ENCODE measurements at regions not wholly inside any gene's neighbourhood (a gene's known extent, or its start where the extent isn't known, plus 50 kb on each side); places are given as distances from the start of the nearest gene placed in this dataset.

DNA sequence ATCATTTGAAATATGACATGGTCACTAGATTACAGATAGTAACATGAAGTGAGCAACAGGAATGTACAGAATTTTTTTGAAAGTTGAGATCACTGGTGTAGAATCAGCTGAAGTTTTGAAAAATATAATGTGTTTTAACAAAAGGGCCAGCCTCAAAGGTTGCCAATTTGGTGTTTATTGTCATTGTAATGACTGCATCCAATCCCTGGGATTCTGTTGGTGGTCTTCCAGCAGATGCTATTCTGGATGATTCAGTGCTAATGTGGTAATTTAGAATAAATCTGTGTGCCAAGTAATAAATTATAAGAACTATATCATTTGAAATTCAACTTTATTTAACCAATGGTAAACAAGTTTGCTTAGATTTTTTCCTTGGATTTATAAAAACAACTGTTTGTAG lies 436.4 kb upstream of the PKN2 start:
- no peaks in the 10 kb centered on the region for H3K27me3 ChIP-seq (ENCODE audit: control insufficient read depth in 1 of 2, insufficient read depth in 2 of 2, low read length in 1 of 2)
- H3K36me3 ChIP-seq (ENCODE audit: control insufficient read depth in 1 of 2, insufficient read depth in 2 of 2, low read length in 1 of 2): no peaks in the 10 kb centered on the region
- no peaks in the 10 kb centered on the region for H3K4me1 ChIP-seq (ENCODE audit: control insufficient read depth in 1 of 2, insufficient read depth in 2 of 2, low read length in 2 of 2)
- DNase-seq: no peak
- intact Hi-C loops (cut with DNase I): no loop called here
- no peak overlapping the region for H3K4me3 ChIP-seq (ENCODE audit: low read length in 2 of 2)
- H3K9me3 ChIP-seq (ENCODE audit: control insufficient read depth, low read length): no peaks in the 10 kb centered on the region
- ATAC-seq (ENCODE audit: low FRiP score): no peak
- H3K27ac ChIP-seq (ENCODE audit: low read depth in 1 of 2, low read length in 2 of 2): no peak overlapping the region

DNA sequence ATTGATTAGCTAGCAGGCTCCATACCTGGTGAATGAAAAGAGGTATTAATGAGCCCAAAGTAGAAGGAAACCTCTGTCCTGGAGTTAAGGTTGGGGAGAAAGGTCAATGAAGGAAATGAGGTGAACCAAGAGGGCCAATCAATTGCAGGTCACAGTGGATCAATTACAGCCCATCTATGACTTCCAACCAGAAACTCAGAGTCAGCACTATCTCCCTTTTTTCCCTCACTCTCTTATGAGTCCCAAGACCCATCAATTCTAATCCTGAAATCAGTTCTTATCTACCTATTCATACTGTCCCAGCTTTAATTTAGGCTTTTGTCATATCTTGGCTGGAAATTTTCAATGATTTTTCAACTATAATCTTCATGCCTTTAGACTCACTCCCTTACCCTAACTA lies 433.2 kb upstream of the PKN2 start:
- Histone ChIP-seq H3K4me1 (ENCODE audit: control insufficient read depth in 1 of 2, insufficient read depth in 2 of 2, low read length in 2 of 2) (no peaks in the 10 kb centered on the region), H3K36me3 (ENCODE audit: control insufficient read depth in 1 of 2, insufficient read depth in 2 of 2, low read length in 1 of 2) (no peaks in the 10 kb centered on the region), H3K27ac (ENCODE audit: low read depth in 1 of 2, low read length in 2 of 2) (no peak overlapping the region), H3K4me3 (ENCODE audit: low read length in 2 of 2) (no peak overlapping the region), H3K27me3 (ENCODE audit: control insufficient read depth in 1 of 2, insufficient read depth in 2 of 2, low read length in 1 of 2) (no peaks in the 10 kb centered on the region), H3K9me3 (ENCODE audit: control insufficient read depth, low read length) (no peaks in the 10 kb centered on the region)
- ATAC-seq (ENCODE audit: low FRiP score) (no peak), DNase-seq (no peak)
- intact Hi-C loops (cut with DNase I): no loop called here

DNA sequence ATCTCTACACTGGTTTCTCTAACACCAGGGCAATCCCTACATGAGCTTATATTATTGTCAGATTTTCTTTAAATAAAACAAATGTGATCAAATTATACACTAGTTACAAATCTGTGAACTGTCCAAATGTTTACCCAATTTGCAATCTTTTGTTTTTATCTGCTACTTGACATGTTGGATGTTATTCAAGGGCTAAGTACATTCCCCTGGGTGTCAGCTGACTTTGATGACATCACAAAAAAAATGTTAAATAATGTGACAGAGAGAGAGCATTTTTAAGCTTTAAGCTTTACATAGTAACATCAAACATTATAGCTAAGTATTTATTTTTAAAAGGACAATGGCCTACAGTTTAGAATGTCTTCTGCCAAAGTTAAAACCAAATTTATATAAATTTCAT lies 431.3 kb upstream of the PKN2 start:
- Histone ChIP-seq H3K9me3 (ENCODE audit: control insufficient read depth, low read length) (no peaks in the 10 kb centered on the region), H3K27me3 (ENCODE audit: control insufficient read depth in 1 of 2, insufficient read depth in 2 of 2, low read length in 1 of 2) (no peaks in the 10 kb centered on the region), H3K4me1 (ENCODE audit: control insufficient read depth in 1 of 2, insufficient read depth in 2 of 2, low read length in 2 of 2) (no peaks in the 10 kb centered on the region), H3K4me3 (ENCODE audit: low read length in 2 of 2) (no peak overlapping the region), H3K27ac (ENCODE audit: low read depth in 1 of 2, low read length in 2 of 2) (no peak overlapping the region), H3K36me3 (ENCODE audit: control insufficient read depth in 1 of 2, insufficient read depth in 2 of 2, low read length in 1 of 2) (no peaks in the 10 kb centered on the region)
- DNase-seq (no peak), ATAC-seq (ENCODE audit: low FRiP score) (no peak)
- intact Hi-C loops (cut with DNase I): no loop called here

DNA sequence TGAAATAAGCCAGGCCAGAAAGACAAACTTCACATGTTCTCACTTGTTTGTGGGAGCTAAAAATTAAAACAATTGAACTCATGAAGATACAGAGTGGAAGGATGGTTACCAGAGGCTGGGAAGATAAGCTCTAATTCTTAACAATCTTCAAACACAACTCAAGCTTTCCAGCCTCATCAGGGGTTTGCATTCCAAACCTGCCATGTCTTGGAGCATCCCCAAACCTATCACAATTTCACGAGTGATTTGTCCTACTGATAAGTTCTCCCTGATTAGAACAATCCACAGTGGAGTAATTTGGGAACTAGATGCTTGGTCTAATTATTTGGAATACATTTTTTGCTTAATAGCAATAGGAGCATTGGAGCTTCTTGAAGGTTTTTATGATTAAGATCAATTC lies 418.5 kb upstream of the PKN2 start:
- no peak for DNase-seq
- no peaks in the 10 kb centered on the region for H3K36me3 ChIP-seq (ENCODE audit: control insufficient read depth in 1 of 2, insufficient read depth in 2 of 2, low read length in 1 of 2)
- H3K9me3 ChIP-seq (ENCODE audit: control insufficient read depth, low read length): no peaks in the 10 kb centered on the region
- ATAC-seq (ENCODE audit: low FRiP score): no peak
- H3K4me1 ChIP-seq (ENCODE audit: control insufficient read depth in 1 of 2, insufficient read depth in 2 of 2, low read length in 2 of 2): no peaks in the 10 kb centered on the region
- WGBS, 2 donors: 42 to 45% methylated on average over 1 of the region's 1 CpG
- no peak overlapping the region for H3K27ac ChIP-seq (ENCODE audit: low read depth in 1 of 2, low read length in 2 of 2)
- no peak overlapping the region for H3K4me3 ChIP-seq (ENCODE audit: low read length in 2 of 2)
- no peaks in the 10 kb centered on the region for H3K27me3 ChIP-seq (ENCODE audit: control insufficient read depth in 1 of 2, insufficient read depth in 2 of 2, low read length in 1 of 2)
- intact Hi-C loops (cut with DNase I): no loop called here

DNA sequence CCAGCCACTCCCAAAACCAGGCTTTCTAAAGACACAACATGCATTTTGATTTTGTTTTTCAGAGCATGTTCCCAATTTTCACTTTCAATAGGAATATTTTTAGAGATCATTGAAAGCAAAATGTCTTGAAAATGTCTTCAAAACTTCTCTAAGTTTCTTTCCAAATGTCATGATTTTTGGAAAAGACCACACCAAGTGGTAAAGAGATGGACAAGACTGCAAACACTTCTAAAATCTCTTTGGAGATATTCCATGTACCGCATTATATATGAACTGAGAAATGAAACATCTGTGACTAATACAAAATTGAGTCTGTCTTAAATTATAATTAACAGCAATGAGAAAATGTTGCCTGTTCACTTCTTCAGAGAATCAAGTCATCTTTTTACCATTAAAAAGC lies 418.0 kb upstream of the PKN2 start:
- no peaks in the 10 kb centered on the region for H3K27me3 ChIP-seq (ENCODE audit: control insufficient read depth in 1 of 2, insufficient read depth in 2 of 2, low read length in 1 of 2)
- H3K36me3 ChIP-seq (ENCODE audit: control insufficient read depth in 1 of 2, insufficient read depth in 2 of 2, low read length in 1 of 2): no peaks in the 10 kb centered on the region
- 95 to 100% methylated on average over 1 of the region's 1 CpG for WGBS, 2 donors
- H3K4me3 ChIP-seq (ENCODE audit: low read length in 2 of 2): no peak overlapping the region
- intact Hi-C loops (cut with DNase I): no loop called here
- H3K4me1 ChIP-seq (ENCODE audit: control insufficient read depth in 1 of 2, insufficient read depth in 2 of 2, low read length in 2 of 2): no peaks in the 10 kb centered on the region
- no peaks in the 10 kb centered on the region for H3K9me3 ChIP-seq (ENCODE audit: control insufficient read depth, low read length)
- no peak overlapping the region for H3K27ac ChIP-seq (ENCODE audit: low read depth in 1 of 2, low read length in 2 of 2)
- no peak for DNase-seq
- no peak for ATAC-seq (ENCODE audit: low FRiP score)

DNA sequence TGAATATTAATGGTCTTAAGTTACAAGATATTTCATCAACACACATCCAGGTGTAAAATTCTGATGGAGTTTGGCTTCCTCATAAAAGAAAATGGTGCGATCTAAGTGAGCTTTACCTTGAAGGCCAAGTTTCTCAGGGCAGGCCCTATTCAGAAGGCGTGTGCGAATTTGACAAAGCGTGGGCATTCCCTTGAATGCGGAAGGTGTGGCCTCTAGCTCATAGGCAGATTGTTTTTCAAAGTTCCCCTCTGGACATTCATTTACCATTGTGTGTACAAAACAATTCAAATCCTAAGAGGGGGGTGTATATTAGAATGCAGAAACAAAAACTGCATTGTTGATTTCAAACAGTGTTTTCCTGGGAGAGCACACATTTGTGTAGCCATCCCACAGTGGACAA lies 411.9 kb upstream of the PKN2 start:
- no peaks in the 10 kb centered on the region for H3K4me1 ChIP-seq (ENCODE audit: control insufficient read depth in 1 of 2, insufficient read depth in 2 of 2, low read length in 2 of 2)
- intact Hi-C loops (cut with DNase I): no loop called here
- DNase-seq: no peak
- H3K27me3 ChIP-seq (ENCODE audit: control insufficient read depth in 1 of 2, insufficient read depth in 2 of 2, low read length in 1 of 2): peaks cover 0 to 2% of the 10 kb centered on the region in 2 donors
- no peaks in the 10 kb centered on the region for H3K36me3 ChIP-seq (ENCODE audit: control insufficient read depth in 1 of 2, insufficient read depth in 2 of 2, low read length in 1 of 2)
- WGBS, 2 donors: 97% methylated on average over 5 of the region's 5 CpGs
- no peaks in the 10 kb centered on the region for H3K9me3 ChIP-seq (ENCODE audit: control insufficient read depth, low read length)
- no peak overlapping the region for H3K27ac ChIP-seq (ENCODE audit: low read depth in 1 of 2, low read length in 2 of 2)
- no peak overlapping the region for H3K4me3 ChIP-seq (ENCODE audit: low read length in 2 of 2)
- no peak for ATAC-seq (ENCODE audit: low FRiP score)

DNA sequence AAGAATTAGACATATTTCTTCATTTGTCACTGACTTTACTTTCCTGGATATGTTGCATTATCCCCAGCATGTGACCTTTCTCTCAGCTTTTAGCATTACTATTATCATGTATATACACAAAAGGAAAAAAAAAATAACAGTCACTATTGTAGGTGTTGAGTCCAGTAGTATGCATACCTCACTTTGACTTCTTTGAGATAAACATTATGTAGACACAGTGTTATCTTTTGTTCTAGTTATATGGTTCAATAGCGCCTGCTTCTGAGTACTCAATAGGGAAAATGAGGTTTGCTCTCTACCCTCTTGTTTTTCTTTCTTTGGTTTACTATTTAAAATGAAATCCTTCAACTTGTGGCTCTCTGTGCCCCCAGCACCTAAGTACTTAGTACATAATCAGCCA lies 409.6 kb upstream of the PKN2 start:
- 81 to 96% methylated on average over 1 of the region's 1 CpG for WGBS, 2 donors
- peaks cover 0 to 2% of the 10 kb centered on the region in 2 donors for H3K27me3 ChIP-seq (ENCODE audit: control insufficient read depth in 1 of 2, insufficient read depth in 2 of 2, low read length in 1 of 2)
- no peaks in the 10 kb centered on the region for H3K36me3 ChIP-seq (ENCODE audit: control insufficient read depth in 1 of 2, insufficient read depth in 2 of 2, low read length in 1 of 2)
- intact Hi-C loops (cut with DNase I): no loop called here
- H3K4me1 ChIP-seq (ENCODE audit: control insufficient read depth in 1 of 2, insufficient read depth in 2 of 2, low read length in 2 of 2): no peaks in the 10 kb centered on the region
- ATAC-seq (ENCODE audit: low FRiP score) (no peak), DNase-seq (no peak)
- no peak overlapping the region for H3K4me3 ChIP-seq (ENCODE audit: low read length in 2 of 2)
- no peak overlapping the region for H3K27ac ChIP-seq (ENCODE audit: low read depth in 1 of 2, low read length in 2 of 2)
- H3K9me3 ChIP-seq (ENCODE audit: control insufficient read depth, low read length): no peaks in the 10 kb centered on the region

DNA sequence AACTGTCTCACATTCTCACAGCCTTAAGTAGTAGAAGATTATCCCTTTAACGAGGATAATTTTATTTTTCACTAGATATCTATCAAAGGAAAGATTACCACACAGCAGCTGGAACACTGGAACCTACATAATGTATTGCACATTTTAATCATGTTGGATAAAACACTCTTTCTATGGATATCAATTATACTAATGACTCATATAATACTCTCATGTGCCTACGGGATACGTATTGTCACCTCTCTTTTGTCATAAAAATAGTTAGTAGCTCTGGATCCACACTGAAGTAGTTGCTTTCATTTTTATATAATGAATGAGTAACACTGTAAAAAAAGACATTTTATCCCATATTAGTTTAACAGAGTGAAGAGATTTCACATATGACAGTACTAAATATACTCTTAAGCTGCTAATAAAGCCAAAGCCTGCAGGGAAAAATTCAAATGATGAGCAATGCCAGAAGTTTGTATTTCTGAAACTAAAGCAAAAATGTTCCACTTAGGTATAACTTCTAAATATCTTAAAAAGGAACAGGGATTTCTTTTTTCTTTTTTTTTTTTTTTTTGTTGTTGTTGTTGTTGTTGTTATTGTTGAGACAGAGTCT lies 408.7 kb upstream of the PKN2 start:
- ATAC-seq (ENCODE audit: low FRiP score): no peak
- no peaks in the 10 kb centered on the region for H3K4me1 ChIP-seq (ENCODE audit: control insufficient read depth in 1 of 2, insufficient read depth in 2 of 2, low read length in 2 of 2)
- intact Hi-C loops (cut with DNase I): no loop called here
- H3K4me3 ChIP-seq (ENCODE audit: low read length in 2 of 2): no peak overlapping the region
- H3K36me3 ChIP-seq (ENCODE audit: control insufficient read depth in 1 of 2, insufficient read depth in 2 of 2, low read length in 1 of 2): no peaks in the 10 kb centered on the region
- 94 to 95% methylated on average over 3 of the region's 3 CpGs for WGBS, 2 donors
- H3K9me3 ChIP-seq (ENCODE audit: control insufficient read depth, low read length): no peaks in the 10 kb centered on the region
- peaks cover 0 to 2% of the 10 kb centered on the region in 2 donors for H3K27me3 ChIP-seq (ENCODE audit: control insufficient read depth in 1 of 2, insufficient read depth in 2 of 2, low read length in 1 of 2)
- DNase-seq: no peak
- H3K27ac ChIP-seq (ENCODE audit: low read depth in 1 of 2, low read length in 2 of 2): no peak overlapping the region

DNA sequence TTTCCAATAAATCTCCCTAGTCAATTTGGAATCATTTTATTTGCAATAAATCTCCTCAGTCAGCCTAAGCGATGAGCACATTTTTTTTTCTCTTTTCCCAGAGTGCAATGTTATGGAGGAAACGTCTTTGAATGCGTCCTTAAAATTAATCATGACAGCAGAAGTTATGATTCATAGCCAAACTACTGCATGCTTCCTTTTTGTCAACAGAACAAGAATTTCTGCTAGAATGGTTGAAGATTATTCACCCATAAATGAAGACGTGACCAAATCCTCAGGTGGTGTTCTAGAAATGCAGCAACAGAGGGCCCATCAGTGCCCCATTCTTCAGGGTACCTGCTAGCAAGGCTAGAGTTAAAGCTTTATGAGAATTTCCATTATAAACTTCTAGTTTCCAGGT lies 407.9 kb upstream of the PKN2 start:
- H3K4me3 ChIP-seq (ENCODE audit: low read length in 2 of 2): no peak overlapping the region
- DNase-seq (no peak), ATAC-seq (ENCODE audit: low FRiP score) (no peak)
- H3K27me3 ChIP-seq (ENCODE audit: control insufficient read depth in 1 of 2, insufficient read depth in 2 of 2, low read length in 1 of 2): peaks cover 0 to 2% of the 10 kb centered on the region in 2 donors
- H3K4me1 ChIP-seq (ENCODE audit: control insufficient read depth in 1 of 2, insufficient read depth in 2 of 2, low read length in 2 of 2): no peaks in the 10 kb centered on the region
- no peak overlapping the region for H3K27ac ChIP-seq (ENCODE audit: low read depth in 1 of 2, low read length in 2 of 2)
- 16 to 17% methylated on average over 4 of the region's 4 CpGs for WGBS, 2 donors
- no peaks in the 10 kb centered on the region for H3K36me3 ChIP-seq (ENCODE audit: control insufficient read depth in 1 of 2, insufficient read depth in 2 of 2, low read length in 1 of 2)
- H3K9me3 ChIP-seq (ENCODE audit: control insufficient read depth, low read length): no peaks in the 10 kb centered on the region
- intact Hi-C loops (cut with DNase I): no loop called here

Measured in aorta (tissue), 5 donors.